ENCODE measurements at regions not wholly inside any gene's neighbourhood (a gene's known extent, or its start where the extent isn't known, plus 50 kb on each side); places are given as distances from the start of the nearest gene placed in this dataset.

DNA sequence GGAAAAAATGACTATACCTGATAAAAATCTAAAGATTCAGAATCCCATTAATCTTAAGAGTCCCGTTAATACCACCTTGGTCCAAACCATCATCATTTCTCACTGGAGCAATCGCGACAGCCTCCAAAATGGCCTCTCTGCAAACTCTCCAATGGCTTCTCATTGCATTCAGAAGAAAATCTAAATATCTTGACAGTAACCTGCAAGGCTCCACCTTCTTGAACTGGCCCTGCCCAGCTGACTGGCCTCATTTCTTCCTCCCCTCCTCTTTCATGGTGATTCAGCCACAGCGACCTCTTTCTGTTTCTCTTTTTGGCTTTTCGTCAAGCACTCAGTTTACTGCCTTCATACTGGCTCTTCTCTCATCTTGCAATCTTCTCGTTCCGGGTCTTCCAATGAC is 56.2 kb upstream of the GPRIN3 start:
- DNase-seq = no peak

DNA sequence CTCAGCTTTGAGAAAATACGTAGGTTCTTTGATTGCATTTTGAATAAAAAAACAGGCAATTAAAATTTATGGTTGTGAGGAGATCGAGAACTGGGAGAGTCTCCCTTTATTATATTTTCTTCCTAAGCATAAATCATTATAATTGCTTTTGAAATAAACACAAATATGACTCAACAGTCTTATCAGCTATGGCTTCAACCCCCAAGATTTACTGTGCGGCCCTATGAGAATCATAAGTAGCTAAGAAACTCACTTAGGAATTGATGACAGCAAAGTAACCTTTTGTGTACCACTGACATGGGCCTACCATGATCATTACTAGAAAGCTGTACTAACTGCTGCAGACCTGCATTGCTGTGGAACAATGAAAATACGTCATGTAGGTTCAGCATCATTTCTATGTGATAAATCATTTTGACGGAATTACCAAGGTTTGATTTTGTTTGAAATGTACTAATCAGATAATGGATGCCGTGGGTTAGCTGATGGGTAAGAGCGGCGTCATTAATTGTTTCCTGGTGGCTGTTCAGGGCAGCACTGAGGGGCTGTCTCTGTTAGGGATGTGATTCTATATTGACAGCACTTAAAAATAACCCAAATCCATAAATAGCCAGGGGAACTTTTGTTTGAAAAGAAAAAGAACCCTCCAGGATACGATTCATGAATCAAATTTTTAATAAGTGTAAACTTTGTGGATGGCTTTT is 51.5 kb upstream of the GPRIN3 start:
- DNase-seq = no peak

DNA sequence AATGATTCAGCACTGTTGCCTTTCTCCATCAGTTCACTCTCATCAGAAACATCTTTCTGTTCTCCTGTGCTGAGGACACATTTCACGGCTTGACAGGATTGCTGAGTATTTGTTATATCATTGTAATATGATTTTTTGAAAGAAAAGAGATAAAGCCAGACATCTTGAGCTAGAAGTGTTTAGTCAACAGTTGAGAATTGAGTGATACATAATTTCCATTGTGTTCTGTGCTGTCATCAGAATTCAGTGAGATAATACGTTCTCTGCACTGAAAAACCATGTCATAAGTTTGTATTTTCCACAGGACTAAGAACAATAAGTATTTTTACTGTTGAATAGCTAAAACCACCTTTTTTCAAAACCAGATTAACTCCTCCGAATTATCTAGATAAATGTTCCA is 50.2 kb upstream of the GPRIN3 start:
- DNase-seq = no peak

Data from renal pelvis (tissue), 1 donor.